ENCODE measurements at regions not wholly inside any gene's neighbourhood (a gene's known extent, or its start where the extent isn't known, plus 50 kb on each side); places are given as distances from the start of the nearest gene placed in this dataset.
A peak's percentile ranks its signal among the peaks of the same experiment; 100 is the strongest.

GRCh38 chr4:13942977-13943376, 315.5 kb upstream of the BOD1L1 start:
- no peak for DNase-seq

DNA sequence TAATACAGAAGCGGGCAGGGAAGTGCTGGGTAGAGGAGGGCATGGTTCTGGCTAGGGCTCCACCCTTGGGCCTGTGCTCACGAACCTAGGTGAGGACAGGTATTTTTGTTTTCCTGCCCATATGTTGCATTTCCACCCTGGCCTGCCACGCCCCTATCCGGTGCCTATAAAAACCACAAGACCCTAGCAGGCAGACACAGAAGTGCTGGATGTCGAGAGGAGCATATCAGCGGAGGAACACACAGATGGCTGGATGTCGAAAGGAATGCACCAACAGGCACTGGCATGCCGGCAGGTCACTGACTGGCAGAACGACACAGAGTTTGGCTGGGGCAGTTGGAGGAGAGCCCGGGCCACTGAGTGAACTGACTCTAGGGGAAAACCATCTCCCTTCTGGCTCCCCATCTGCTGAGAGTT, 316.6 kb upstream of the BOD1L1 start:
- DNase-seq, result no peak

DNA sequence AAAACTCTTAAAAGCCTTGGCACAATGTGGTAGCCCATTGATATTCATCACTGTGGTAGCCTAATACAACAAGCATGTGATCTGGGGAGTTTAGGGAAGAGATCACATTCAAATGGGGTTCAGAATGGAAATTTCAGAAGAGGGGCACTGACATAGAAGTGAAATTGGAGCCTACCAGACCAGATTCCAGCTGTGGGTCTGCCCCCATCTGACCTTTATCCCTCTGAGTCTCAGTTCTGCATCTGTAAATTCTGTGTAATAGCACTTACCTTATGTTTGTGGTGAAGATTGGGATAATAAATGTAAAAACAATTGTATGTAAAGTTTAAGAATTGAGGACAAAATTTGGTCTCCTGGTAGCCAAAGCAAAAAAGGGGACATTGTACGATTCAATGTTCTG, 320.4 kb upstream of the BOD1L1 start:
- no peak for DNase-seq

- no peak for DNase-seq
These were observed 323.0 kb upstream of the BOD1L1 start for GRCh38 chr4:13950491-13950890.

GRCh38 chr4:13953083-13953482, 325.6 kb upstream of the BOD1L1 start:
- DNase-seq, result no peak

- DNase-seq, result no peak
These were observed 328.0 kb upstream of the BOD1L1 start for GRCh38 chr4:13955551-13955950.

DNA sequence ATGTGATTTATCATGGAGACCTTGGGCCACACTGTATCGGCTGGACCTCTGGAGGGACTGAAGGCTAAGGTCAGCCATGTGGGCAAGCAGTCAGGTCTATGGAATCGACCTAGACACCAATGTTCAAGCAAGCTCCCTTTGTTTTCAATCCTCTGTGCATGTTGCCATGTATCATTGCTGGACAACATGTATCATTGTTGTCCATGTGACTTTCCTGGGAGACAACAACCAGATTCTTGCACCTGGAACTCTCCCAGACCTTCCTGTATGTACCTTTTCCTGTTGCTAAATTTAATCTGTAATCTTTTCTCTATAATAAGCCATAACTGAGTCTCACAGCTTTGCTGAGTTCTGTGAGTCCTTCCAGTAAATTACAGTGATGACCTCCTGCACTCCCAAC, 329.4 kb upstream of the BOD1L1 start:
- DNase-seq, result no peak

GRCh38 chr4:13957871-13958270, 330.3 kb upstream of the BOD1L1 start:
- DNase-seq, result peak; percentile 69

DNA sequence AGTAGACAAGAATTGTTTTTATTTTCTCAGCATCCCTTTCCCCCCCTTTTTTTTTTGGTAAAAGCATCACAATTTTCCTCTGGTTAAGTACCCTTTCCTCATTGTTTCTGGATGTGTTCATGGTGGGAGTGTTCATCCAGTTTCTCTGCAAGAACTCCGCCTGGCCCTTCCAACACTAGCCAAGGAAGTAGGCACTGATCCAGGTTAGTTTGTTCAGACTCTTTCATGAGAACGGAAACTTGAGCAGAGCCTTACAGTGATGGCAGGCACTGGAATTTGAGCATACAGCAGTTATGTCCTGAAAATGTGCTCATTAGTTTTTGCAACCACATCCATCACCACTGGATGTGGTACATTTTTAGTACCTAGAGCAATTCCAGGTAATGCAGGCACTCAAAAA, 336.1 kb upstream of the BOD1L1 start:
- no peak for DNase-seq

GRCh38 chr4:13966231-13967195, 339.0 kb upstream of the BOD1L1 start:
- no peak for DNase-seq

DNA sequence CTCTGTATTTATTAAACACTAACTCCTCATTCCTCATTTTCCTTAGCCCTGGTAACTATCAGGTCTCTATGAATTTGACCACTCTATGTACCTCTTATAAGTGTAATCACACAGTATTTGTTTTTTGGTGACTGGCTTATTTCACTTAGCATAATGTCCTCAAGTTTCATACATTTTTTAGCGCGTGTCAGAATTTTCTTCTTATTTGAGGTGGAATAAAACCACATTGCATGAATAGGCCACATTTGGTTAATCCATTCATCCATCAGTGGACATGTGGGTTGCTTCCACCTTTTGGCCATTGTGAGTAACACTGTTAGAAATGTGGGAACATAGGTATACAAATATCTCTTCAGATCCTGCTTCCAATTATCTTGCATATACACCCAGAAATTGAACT, 341.2 kb upstream of the BOD1L1 start:
- no peak for DNase-seq

- DNase-seq, result no peak
These were observed 342.8 kb upstream of the BOD1L1 start for GRCh38 chr4:13970349-13970748.

- peak; percentile 75 for DNase-seq
These were observed 350.2 kb upstream of the BOD1L1 start for GRCh38 chr4:13977746-13978145.

- peak; percentile 92 for DNase-seq
These were observed 353.1 kb upstream of the BOD1L1 start for GRCh38 chr4:13980317-13981310.

GRCh38 chr4:13981499-13981898, 354.0 kb upstream of the BOD1L1 start:
- peak; percentile 42 for DNase-seq

DNA sequence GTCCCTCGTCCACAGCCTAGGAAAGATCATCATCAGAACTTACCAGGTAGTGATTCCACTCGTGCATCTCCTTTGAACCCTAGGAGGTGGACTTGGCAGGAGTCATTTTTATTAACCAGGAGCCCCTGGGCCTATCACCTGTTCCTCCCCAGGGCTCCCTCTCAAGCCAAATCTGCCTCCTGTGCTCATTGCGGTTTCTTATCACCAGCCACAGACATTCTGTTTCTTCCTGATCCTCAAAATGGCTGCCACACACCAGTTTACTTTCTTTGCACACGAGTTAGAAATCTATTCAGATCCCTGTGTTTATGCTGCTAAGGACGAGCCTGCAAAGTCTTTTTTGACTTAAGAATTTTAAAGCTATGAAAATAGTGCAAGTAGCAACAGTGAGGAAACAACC, 354.5 kb upstream of the BOD1L1 start:
- peak; percentile 97 for DNase-seq

GRCh38 chr4:13983189-13983790, 355.8 kb upstream of the BOD1L1 start:
- no peak for DNase-seq

GRCh38 chr4:13984991-13985800, 357.7 kb upstream of the BOD1L1 start:
- peak; percentile 91 for DNase-seq

DNA sequence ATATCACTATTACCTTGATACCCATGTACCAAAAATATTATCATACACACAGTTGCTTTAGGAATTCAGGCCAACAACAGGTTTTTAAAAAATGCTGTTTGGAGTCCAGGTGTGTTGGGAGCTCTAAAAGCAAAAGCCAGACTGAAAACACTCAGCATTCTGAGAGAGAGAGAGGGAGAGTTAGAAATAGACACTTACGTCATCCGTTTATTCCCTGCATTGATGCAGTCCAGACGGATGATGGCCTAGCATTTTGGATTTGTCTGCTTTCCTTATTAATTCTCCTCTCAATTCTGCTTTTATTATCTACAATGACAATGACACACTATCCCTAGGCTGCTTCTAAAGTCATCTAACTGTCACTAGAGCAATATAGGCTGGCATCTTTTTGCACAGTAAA, 358.3 kb upstream of the BOD1L1 start:
- peak; percentile 20 for DNase-seq

DNA sequence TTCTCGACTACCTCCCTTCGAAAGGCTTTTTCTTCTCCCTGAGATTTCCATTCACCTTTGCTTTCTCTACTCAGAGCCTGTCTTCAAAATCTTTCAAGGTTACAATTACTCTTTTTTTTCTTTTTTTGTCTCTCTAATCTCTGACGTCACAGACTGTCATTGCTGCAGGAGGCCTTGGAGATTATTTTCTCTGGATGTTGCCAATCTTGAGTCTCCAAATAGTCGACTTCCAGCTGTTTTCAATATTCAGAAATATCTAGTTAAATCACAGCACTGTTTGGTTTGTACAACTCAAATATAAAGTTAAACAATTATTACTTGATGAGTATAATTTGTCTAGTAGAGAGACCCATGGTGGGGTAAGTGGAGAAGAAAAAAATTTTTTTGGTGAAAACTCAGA, 359.0 kb upstream of the BOD1L1 start:
- no peak for DNase-seq

DNA sequence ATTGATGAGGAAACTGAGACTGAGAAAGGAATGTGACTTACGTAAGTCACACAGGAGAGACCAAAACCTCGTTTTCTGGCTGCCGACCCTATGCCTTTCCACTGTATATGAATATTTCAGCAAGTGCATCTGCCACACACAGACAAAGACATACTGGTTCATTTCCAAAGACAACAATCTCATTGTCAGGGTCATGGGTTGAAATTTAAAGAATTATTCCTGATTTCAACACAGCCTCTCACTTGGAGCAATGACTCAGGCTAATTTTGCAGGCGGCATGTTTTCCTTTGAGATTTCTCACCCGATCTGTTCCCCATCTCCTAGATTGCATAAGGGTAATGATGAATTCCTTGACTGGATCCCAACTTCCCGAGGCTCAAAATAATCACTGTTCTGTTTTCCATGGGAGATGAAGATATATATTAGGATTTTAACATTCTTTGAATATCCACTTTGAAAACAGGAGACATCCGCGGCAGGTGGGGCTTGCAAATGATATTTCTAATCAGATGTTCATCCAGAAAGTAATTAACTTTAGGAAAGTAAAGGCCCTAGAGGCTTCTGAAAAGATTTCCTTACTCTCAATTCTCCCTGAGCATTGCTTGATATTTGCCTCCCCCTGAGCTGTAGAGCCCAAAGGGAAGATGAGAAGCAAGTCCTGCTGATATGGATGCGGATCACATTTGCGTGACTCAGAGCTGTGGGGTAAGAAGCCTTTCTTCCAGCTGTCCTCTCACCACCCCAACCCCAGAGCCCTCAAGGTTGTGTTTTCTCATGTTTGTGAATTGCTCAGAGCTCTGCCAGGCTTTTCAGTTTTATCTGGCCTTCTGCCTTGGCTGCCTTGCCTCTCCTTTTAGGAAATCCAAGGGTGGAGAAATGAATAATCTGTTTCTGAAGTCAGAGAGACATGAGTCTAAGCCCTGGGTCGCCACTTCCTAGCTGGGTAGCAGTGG, 361.1 kb upstream of the BOD1L1 start:
- DNase-seq, result no peak

Measured in hematopoietic multipotent progenitor cell treated with erythropoietin and hydrocortisone succinate and interleukin-3 and kit ligand, for 4 days (in vitro differentiated cells).